Stimulated activated CD4-positive, alpha-beta T cell treated with anti-CD3 and anti-CD28 coated beads, Interleukin-4, amount 100 ng/mL, for 1 hour (primary cell): ENCODE measurements at regions not wholly inside any gene's neighbourhood (a gene's known extent, or its start where the extent isn't known, plus 50 kb on each side); places are given as distances from the start of the nearest gene placed in this dataset.

ENCODE experiments used
- DNase-seq: peaks from one replicate; pipeline ENCODE4 v3.0.0-alpha.2; 2020

DNA sequence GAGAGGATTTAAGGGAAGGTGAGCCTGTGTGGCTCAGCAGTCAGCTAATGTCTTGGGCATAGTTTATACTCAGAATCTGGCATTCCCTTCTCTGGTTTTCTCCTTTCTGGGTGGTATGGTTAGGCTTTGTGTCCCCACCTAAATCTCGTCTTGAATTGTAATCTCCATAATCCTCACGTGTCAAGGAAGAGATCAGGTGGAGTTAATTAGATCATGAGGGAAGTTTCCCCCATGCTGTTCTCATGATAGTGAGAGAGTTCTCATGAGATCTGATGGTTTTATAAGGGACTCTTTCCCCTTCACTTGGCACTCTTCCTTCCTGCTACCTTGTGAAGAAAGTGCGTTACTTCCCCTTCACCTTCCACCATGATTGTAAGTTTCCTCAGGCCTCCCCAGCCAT is 169.8 kb upstream of the PELI2 start:
- no peak for DNase-seq

DNA sequence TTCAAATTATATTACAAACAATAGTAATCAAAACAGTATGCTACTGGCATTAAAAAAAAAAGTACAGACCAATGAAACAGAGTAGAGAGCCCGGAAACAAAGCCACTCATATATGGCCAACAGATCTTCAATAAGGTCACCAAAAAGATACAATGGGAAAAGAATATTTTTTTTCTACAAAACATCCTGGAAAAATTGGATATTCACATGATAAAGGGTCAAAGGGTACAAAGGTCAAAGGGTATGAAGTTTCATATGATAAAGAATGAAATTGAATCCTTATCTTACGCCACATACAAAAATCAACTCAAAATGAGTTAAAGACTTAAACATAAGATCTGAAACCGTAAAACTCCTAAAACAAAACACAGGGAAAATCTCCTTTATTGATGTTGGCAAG is 168.5 kb upstream of the PELI2 start:
- DNase-seq, result no peak

DNA sequence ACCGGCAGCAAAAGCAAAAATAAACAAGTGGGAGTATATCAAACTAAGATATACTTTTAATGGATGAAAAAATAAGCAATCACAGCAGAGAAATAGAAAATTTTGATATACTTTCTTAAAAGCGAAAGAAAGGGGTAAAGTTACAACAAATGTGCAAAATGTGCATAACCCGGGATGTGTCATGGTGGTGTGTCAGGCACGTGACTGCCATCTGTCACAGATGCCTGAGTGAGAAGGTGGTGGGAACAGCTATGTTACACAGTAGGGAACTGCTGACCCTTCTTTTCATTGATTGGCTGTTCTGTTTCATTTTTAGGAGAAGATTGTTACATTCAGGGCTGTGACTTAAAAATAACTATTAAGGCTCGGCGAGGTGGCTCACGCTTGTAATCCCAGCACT is 168.1 kb upstream of the PELI2 start:
- no peak for DNase-seq

- DNase-seq, result no peak
Observed at GRCh38 chr14:55951341-55952206, 166.6 kb upstream of the PELI2 start.

DNA sequence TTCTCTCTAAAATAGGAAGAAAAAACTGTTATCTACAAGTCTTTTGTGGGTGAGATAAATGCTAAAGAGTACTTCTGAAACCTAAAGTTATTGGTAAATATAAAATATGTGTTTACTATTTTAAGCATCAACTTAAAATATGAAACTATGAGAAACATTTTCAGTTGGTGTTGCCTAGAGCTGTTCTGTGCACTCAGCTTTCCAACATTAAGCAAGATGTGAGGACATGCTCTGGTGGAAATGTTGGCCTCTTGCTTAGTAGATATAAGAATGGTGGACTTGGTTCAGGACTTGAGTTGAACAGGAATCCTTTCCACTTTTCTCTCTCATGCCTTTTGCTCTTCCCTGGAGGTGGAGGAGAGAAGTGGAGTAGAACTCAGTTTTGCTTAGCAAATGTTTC is 164.1 kb upstream of the PELI2 start:
- DNase-seq, result no peak

GRCh38 chr14:55955175-55955574 is 163.0 kb upstream of the PELI2 start:
- DNase-seq, result no peak

GRCh38 chr14:55957950-55958349 is 160.3 kb upstream of the PELI2 start:
- no peak for DNase-seq

GRCh38 chr14:55963295-55963694 is 154.9 kb upstream of the PELI2 start:
- no peak for DNase-seq

DNA sequence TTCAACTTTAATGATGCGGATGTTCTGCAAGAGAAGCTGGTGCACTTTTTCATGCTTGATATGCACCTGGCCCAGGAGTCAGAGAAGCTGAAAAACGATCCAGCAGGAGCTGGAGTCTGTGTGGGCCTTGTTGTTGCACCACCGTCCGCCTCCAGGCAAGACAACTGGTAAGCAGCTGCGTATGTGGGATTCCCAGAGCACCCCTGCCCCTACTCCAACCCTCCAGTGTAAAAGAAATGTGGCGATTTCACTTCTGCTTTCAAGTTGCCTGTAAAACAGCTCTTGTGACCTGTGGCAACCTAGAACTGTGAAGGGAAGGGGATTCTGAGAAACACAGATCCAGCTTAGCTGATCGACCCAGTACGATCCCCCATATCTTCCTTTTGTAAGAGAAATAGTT is 154.1 kb upstream of the PELI2 start:
- no peak for DNase-seq

DNA sequence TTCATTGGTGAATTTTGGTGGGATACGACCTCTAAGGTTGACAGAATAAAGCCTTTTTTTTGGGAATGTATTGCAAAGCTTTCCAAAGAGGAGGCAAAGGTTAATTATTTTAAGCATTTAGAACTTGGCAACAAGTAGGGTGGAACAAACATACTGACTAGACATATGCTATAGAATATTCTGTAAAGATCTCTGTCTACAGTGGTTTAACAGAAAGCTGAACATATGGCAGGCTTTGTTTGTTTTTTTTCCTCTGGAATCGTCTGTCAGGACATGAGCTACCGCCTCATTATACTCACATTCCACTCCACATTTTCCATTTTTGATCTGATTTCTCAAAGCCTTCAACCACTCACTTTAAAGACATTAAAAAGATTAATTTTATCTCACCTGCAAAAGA is 153.4 kb upstream of the PELI2 start:
- DNase-seq, result no peak

- DNase-seq, result no peak
Observed at GRCh38 chr14:55965851-55966250, 152.4 kb upstream of the PELI2 start.

DNA sequence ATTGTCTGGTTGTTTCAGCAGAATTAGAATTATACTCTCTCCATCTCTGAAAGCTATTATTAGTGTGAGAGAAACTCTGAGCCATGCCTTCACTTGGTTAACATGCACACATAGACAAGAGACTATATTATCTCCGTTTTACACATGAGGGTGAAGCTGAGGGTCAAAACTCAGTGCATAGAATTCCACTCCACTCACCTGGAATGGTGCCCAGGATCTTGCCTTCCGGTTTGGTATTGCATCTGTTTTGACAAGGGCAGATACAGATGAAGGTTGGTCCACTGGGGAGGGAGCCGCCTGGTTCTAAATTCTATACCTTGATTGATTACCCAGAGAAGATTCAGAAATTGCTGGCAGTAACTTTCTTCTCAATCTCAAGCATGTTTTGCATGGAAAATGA is 149.5 kb upstream of the PELI2 start:
- no peak for DNase-seq

- no peak for DNase-seq
Observed at GRCh38 chr14:55973285-55973800, 144.9 kb upstream of the PELI2 start.

DNA sequence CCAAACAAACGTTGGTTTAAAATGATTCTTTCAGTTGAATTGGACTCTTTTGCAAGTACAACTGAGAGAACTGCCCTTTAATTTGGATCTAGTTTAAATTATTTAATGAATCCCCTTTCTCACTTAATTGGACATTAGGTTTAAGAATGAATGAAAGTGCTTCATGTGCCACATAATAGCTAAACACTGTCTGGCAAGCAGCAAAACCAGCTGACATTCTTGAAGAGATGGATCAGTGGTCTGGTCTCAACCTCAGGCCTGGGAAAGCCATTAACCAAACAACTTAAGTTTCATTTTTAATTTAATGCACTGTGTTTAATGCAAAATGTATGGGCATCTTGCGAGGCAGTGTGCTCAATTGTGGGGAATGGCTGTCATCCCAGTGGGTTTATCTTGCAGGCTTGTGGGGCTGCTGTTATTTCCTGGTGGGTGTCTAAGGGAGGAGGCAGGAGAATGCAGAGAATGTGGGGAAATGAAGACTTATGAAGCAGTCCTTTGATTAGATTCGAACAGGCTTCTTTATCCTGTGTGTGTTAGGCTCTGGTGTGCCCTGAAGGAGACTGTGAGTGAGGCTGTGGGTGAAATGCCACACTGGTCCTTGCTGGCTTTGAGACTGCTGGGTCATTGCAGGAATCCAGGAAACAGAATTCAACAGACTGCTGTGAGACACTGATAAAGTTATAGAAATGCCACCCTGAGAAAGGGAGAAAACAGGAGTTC is 144.1 kb upstream of the PELI2 start:
- no peak for DNase-seq

- DNase-seq, result no peak
Observed at GRCh38 chr14:55975281-55975910, 142.8 kb upstream of the PELI2 start.

DNA sequence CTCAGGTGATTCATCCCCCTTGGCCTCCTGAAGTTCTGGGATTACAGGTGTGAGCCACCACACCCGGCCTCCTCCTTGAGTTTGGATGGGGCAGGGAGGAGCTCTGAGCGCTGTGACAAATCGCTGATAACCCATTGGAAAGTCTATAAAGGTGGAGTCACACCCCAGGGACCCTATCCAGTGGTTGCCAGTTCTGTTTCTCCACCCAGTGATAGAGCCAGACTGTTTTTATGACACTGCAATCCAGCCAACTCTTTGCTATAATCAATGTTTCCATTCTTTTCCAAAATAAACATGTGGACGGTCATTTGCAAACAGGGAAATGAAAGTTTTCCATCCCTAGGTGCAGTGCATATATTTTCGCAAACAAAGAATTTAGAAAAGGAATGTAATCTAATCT is 142.0 kb upstream of the PELI2 start:
- no peak for DNase-seq

- no peak for DNase-seq
Observed at GRCh38 chr14:55976655-55977054, 141.6 kb upstream of the PELI2 start.

- no peak for DNase-seq
Observed at GRCh38 chr14:55977392-55978150, 140.6 kb upstream of the PELI2 start.

- no peak for DNase-seq
Observed at GRCh38 chr14:55979096-55979495, 139.1 kb upstream of the PELI2 start.

DNA sequence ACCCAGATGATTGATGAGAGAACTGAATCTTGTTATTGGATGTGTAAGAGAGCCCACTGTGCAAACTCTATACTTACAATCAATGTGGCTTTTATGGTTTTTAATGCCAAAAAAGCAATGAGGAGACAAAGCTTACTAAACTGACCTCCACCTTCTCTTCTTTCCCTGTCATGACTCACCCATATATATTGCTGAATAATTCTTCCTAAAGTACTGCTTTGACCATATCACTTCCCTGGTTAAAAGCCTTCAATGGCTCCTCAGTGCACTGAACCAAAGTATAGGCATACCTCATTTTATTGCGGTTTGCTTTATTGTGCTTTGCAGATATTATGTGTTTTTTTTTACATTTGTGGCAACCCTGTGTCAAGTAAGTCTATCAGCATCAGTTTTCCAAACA is 138.4 kb upstream of the PELI2 start:
- DNase-seq, result no peak

GRCh38 chr14:55980970-55981369 is 137.2 kb upstream of the PELI2 start:
- DNase-seq, result no peak

- no peak for DNase-seq
Observed at GRCh38 chr14:55986069-55986468, 132.1 kb upstream of the PELI2 start.

- DNase-seq, result no peak
Observed at GRCh38 chr14:56000846-56001245, 117.4 kb upstream of the PELI2 start.
